H9 (cell line): ENCODE measurements at regions not wholly inside any gene's neighbourhood (a gene's known extent, or its start where the extent isn't known, plus 50 kb on each side); places are given as distances from the start of the nearest gene placed in this dataset.

Source experiments
- DNase-seq: peaks from one replicate; pipeline ENCODE4 v3.0.0-alpha.2; 2017
- H2AFZ ChIP-seq: one replicate; pipeline ENCODE4 v1.6.1; 2013; ENCODE audit warnings: mild to moderate bottlenecking, low read length, control low read depth, moderate library complexity
- H2AK5ac ChIP-seq: 2 replicates; pipeline ENCODE4 v1.6.1; 2013; ENCODE audit warnings: low read length, control low read depth, mixed read lengths; ENCODE audit not compliant: insufficient read length
- H2BK120ac ChIP-seq: one replicate; pipeline ENCODE4 v1.6.1; 2013; ENCODE audit warnings: low read depth, mild to moderate bottlenecking, low read length, control low read depth, inconsistent platforms; ENCODE audit not compliant: poor library complexity, severe bottlenecking
- H2BK12ac ChIP-seq: 2 replicates; pipeline ENCODE4 v1.6.1; 2013; ENCODE audit warnings: low read length, control low read depth, mixed read lengths, low read depth; ENCODE audit not compliant: insufficient read length
- H2BK15ac ChIP-seq: 2 replicates; pipeline ENCODE4 v1.6.1; 2013; ENCODE audit warnings: low read depth, low read length, control low read depth
- H2BK20ac ChIP-seq: one replicate; pipeline ENCODE4 v1.6.1; 2013; ENCODE audit warnings: low read depth, mild to moderate bottlenecking, low read length, control low read depth, inconsistent platforms; ENCODE audit not compliant: poor library complexity, severe bottlenecking
- H2BK5ac ChIP-seq: 2 replicates; pipeline ENCODE4 v1.6.1; 2013; ENCODE audit warnings: low read length, control low read depth, mixed read lengths; ENCODE audit not compliant: insufficient read length
- H3K14ac ChIP-seq: 2 replicates; pipeline ENCODE4 v1.6.1; 2013; ENCODE audit warnings: low read length, control low read depth; ENCODE audit not compliant: insufficient read depth
- H3K18ac ChIP-seq: 2 replicates; pipeline ENCODE4 v1.6.1; 2013; ENCODE audit warnings: low read depth, mild to moderate bottlenecking, mixed read lengths, low read length, control low read depth; ENCODE audit not compliant: insufficient read length
- H3K23ac ChIP-seq: 2 replicates; pipeline ENCODE4 v1.6.1; 2013; ENCODE audit warnings: low read length, control low read depth, mixed read lengths, low read depth; ENCODE audit not compliant: insufficient read length
- H3K23me2 ChIP-seq: 2 replicates; pipeline ENCODE4 v1.6.1; 2013; ENCODE audit warnings: low read depth, mild to moderate bottlenecking, mixed read lengths, low read length, control low read depth; ENCODE audit not compliant: insufficient read length, poor library complexity, severe bottlenecking
- H3K27ac ChIP-seq: 2 replicates; pipeline ENCODE4 v1.5.1; 2013; ENCODE audit warnings: low read length, control low read depth, mixed read lengths, low read depth; ENCODE audit not compliant: insufficient read length
- H3K27me3 ChIP-seq: 2 replicates; pipeline ENCODE4 v1.6.1; 2013; ENCODE audit warnings: low read length, control low read depth, inconsistent platforms; ENCODE audit not compliant: insufficient read depth
- H3K4ac ChIP-seq: 2 replicates; pipeline ENCODE4 v1.6.1; 2013; ENCODE audit warnings: low read depth, mild to moderate bottlenecking, control low read depth, inconsistent platforms, low read length, moderate library complexity
- H3K4me1 ChIP-seq: 2 replicates; pipeline ENCODE4 v1.6.1; 2013; ENCODE audit warnings: low read length, control low read depth, inconsistent platforms; ENCODE audit not compliant: insufficient read depth
- H3K4me2 ChIP-seq: 2 replicates; pipeline ENCODE4 v1.6.1; 2013; ENCODE audit warnings: low read length, control low read depth, mixed read lengths; ENCODE audit not compliant: insufficient read length, insufficient read depth
- H3K56ac ChIP-seq: 2 replicates; pipeline ENCODE4 v1.6.1; 2013; ENCODE audit warnings: low read depth, mild to moderate bottlenecking, mixed read lengths, low read length, control low read depth; ENCODE audit not compliant: insufficient read length
- H3K79me1 ChIP-seq: 2 replicates; pipeline ENCODE4 v1.6.1; 2013; ENCODE audit warnings: low read depth, mild to moderate bottlenecking, moderate library complexity, low read length, control low read depth, inconsistent platforms; ENCODE audit not compliant: insufficient read depth, poor library complexity, severe bottlenecking
- H3K79me2 ChIP-seq: 2 replicates; pipeline ENCODE4 v1.6.1; 2013; ENCODE audit warnings: low read length, control low read depth, inconsistent platforms; ENCODE audit not compliant: insufficient read depth
- H3K9ac ChIP-seq: 2 replicates; pipeline ENCODE4 v1.6.1; 2013; ENCODE audit warnings: low read length, control low read depth, mixed read lengths; ENCODE audit not compliant: insufficient read length; ENCODE audit errors: extremely low read depth
- H3K9me3 ChIP-seq: one replicate; pipeline ENCODE4 v1.6.1; 2013; ENCODE audit warnings: low read depth, low read length, inconsistent platforms; ENCODE audit not compliant: control insufficient read depth
- H3T11ph ChIP-seq: one replicate; pipeline ENCODE4 v1.6.1; 2013; ENCODE audit warnings: mild to moderate bottlenecking, low read length, control low read depth, inconsistent platforms
- H4K20me1 ChIP-seq: one replicate; pipeline ENCODE4 v1.6.1; 2013; ENCODE audit not compliant: control insufficient read depth, insufficient read length, insufficient read depth
- H4K5ac ChIP-seq: 2 replicates; pipeline ENCODE4 v1.6.1; 2013; ENCODE audit warnings: low read depth, mild to moderate bottlenecking, mixed read lengths, low read length, control low read depth; ENCODE audit not compliant: insufficient read length
- H4K8ac ChIP-seq: replicated peaks from 2 replicates; pipeline ENCODE4 v1.6.1; 2013; ENCODE audit warnings: low read length, control low read depth, mixed read lengths, low read depth; ENCODE audit not compliant: insufficient read length
- H4K91ac ChIP-seq: 2 replicates; pipeline ENCODE4 v1.6.1; 2013; ENCODE audit warnings: low read depth, mild to moderate bottlenecking, moderate library complexity, mixed read lengths, low read length, control low read depth; ENCODE audit not compliant: insufficient read length
- H3K27ac Mint-ChIP-seq, 3 experiments: 2 replicates in 2 of 3; 3 replicates in 1 of 3; pipeline ENCODE4 v1.8.0; 2020 to 2021; ENCODE audit warnings: mixed read lengths in 3 of 3, mild to moderate bottlenecking in 1 of 3, moderate library complexity in 1 of 3
- H3K27me3 Mint-ChIP-seq: 2 replicates; pipeline ENCODE4 v1.8.0; 2021; ENCODE audit warnings: low read depth, mild to moderate bottlenecking, moderate library complexity, mixed read lengths
- H3K36me3 Mint-ChIP-seq, 3 experiments: 2 replicates in 2 of 3; 3 replicates in 1 of 3; pipeline ENCODE4 v1.8.0; 2020 to 2021; ENCODE audit warnings: low read depth in 3 of 3, mixed read lengths in 3 of 3; ENCODE audit not compliant: insufficient read depth in 1 of 3
- H3K4me1 Mint-ChIP-seq, 2 experiments: 2 replicates each; pipeline ENCODE4 v1.8.0; 2020; ENCODE audit warnings: mixed read lengths in 2 of 2
- H3K4me3 Mint-ChIP-seq, 2 experiments: 2 replicates in 1 of 2; 3 replicates in 1 of 2; pipeline ENCODE4 v1.8.0; 2020 to 2021; ENCODE audit warnings: mild to moderate bottlenecking in 2 of 2, mixed read lengths in 2 of 2, moderate library complexity in 1 of 2
- H3K9me3 Mint-ChIP-seq, 2 experiments: 2 replicates in 1 of 2; 3 replicates in 1 of 2; pipeline ENCODE4 v1.8.0; 2020; ENCODE audit warnings: mild to moderate bottlenecking in 2 of 2, mixed read lengths in 2 of 2, moderate library complexity in 1 of 2
- WGBS: extraction: QIAGEN DNeasy Blood & Tissue Kit; methylation state at CpG from one replicate; pipeline ENCODE4 v1.1.7; 2013; ENCODE audit warnings: missing lambda C conversion rate, low lambda C conversion rate, mixed read lengths; ENCODE audit not compliant: insufficient read length; ENCODE audit errors: extremely low coverage; 5-methylcytosine and 5-hydroxymethylcytosine counted together
- TF ChIP-seq, protein P1 (sequence below): fragments of 200-600 bp; sonication (generic); conservative IDR thresholded peaks from 3 replicates; pipeline ENCODE4 v1.8.0; 2021; ENCODE audit warnings: antibody characterized with exemption, mild to moderate bottlenecking

DNA sequence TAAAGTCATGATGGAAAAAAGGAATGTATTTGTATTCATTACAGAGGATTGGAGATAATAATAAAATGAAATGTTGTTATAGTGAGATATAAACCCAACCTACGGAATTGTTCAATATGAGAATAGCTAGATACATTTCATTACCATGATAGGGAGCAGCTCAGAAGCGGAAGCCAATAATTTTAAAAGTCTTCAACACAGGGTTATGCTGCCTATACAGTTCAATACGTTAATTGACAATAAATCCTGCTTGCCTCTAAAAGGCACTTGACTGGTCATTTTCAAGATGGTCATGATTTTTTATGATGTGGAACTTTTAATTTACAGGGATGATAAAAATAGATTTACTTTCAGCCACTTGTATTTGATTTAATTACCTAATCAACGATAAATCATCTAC, 506.8 kb downstream of the TMEM114 start:
- Histone ChIP-seq H3T11ph (no peak overlapping the region), H2AFZ (no peak overlapping the region), H3K27ac (no peak overlapping the region), H3K23me2 (no peaks in the 10 kb centered on the region), H2BK5ac (no peak overlapping the region), H4K20me1 (no peaks in the 10 kb centered on the region), H3K27me3 (no peaks in the 10 kb centered on the region), H3K4ac (no peak overlapping the region), H3K4me1 (no peaks in the 10 kb centered on the region), H4K8ac (no peak overlapping the region), H3K56ac (no peak overlapping the region), H3K23ac (no peak overlapping the region), H2BK15ac (no peak overlapping the region), H3K18ac (no peak overlapping the region), H3K9me3 (no peaks in the 10 kb centered on the region), H3K9ac (no peak overlapping the region), H4K5ac (no peak overlapping the region), H4K91ac (no peak overlapping the region), H3K79me1 (no peaks in the 10 kb centered on the region), H2BK120ac (no peak overlapping the region), H2AK5ac (no peak overlapping the region), H3K14ac (no peak overlapping the region), H2BK20ac (no peak overlapping the region), H3K4me2 (no peak overlapping the region), H3K79me2 (no peaks in the 10 kb centered on the region), H2BK12ac (no peak overlapping the region)
- no peak overlapping the region for H3K4me3 Mint-ChIP-seq
- TF ChIP-seq, protein P1, sequence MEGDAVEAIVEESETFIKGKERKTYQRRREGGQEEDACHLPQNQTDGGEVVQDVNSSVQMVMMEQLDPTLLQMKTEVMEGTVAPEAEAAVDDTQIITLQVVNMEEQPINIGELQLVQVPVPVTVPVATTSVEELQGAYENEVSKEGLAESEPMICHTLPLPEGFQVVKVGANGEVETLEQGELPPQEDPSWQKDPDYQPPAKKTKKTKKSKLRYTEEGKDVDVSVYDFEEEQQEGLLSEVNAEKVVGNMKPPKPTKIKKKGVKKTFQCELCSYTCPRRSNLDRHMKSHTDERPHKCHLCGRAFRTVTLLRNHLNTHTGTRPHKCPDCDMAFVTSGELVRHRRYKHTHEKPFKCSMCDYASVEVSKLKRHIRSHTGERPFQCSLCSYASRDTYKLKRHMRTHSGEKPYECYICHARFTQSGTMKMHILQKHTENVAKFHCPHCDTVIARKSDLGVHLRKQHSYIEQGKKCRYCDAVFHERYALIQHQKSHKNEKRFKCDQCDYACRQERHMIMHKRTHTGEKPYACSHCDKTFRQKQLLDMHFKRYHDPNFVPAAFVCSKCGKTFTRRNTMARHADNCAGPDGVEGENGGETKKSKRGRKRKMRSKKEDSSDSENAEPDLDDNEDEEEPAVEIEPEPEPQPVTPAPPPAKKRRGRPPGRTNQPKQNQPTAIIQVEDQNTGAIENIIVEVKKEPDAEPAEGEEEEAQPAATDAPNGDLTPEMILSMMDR = no peak
- H3K4me1 Mint-ChIP-seq = no peaks in the 10 kb centered on the region
- H3K9me3 Mint-ChIP-seq = no peaks in the 10 kb centered on the region
- H3K36me3 Mint-ChIP-seq = no peaks in the 10 kb centered on the region
- no peaks in the 10 kb centered on the region; the same call in 1 of the 2 replicates for H3K27me3 Mint-ChIP-seq
- no peak overlapping the region for H3K27ac Mint-ChIP-seq
- no peak for DNase-seq
- no CpG with 5 or more reads among the region's 4 CpGs for WGBS
